BE2C (cell line): ENCODE measurements at regions not wholly inside any gene's neighbourhood (a gene's known extent, or its start where the extent isn't known, plus 50 kb on each side); places are given as distances from the start of the nearest gene placed in this dataset.

Experiments
- DNase-seq: peaks from one replicate; pipeline ENCODE4 v3.0.0-alpha.2; 2020
- H3K27me3 ChIP-seq: fragments of 250-450 bp; sonication (Bioruptor Pico); 2 replicates; pipeline ENCODE4 v1.5.1; 2020; ENCODE audit warnings: mild to moderate bottlenecking
- H3K36me3 ChIP-seq: fragments of 250-450 bp; sonication (Bioruptor Pico); 2 replicates; pipeline ENCODE4 v1.5.1; 2020; ENCODE audit warnings: mild to moderate bottlenecking
- H3K4me1 ChIP-seq: fragments of 250-450 bp; sonication (Bioruptor Pico); 2 replicates; pipeline ENCODE4 v1.5.1; 2020
- H3K4me3 ChIP-seq: 2 replicates; pipeline ENCODE4 v1.5.1; 2011; ENCODE audit warnings: low read depth, low read length
- H3K9me3 ChIP-seq: fragments of 250-450 bp; sonication (Bioruptor Pico); 2 replicates; pipeline ENCODE4 v1.5.1; 2020
- CTCF ChIP-seq: IDR thresholded peaks from 2 replicates; pipeline ENCODE4 v1.5.1; 2012; ENCODE audit warnings: mild to moderate bottlenecking, low read depth, low read length

- DNase-seq, result peak; percentile 57
- no peaks in the 10 kb centered on the region for H3K9me3 ChIP-seq
- H3K4me3 ChIP-seq, result no peak overlapping the region
- H3K36me3 ChIP-seq, result no peaks in the 10 kb centered on the region
- no peaks in the 10 kb centered on the region for H3K27me3 ChIP-seq
- H3K4me1 ChIP-seq, result peaks cover 24% of the 10 kb centered on the region
- no peak for TF ChIP-seq CTCF
Observed at GRCh38 chr7:49631071-49631815, 142.2 kb upstream of the VWC2 start.

- H3K4me1 ChIP-seq, result peaks cover 21% of the 10 kb centered on the region
Observed at GRCh38 chr7:49631960-49632359, 141.5 kb upstream of the VWC2 start.

GRCh38 chr7:49635800-49636199 is 137.6 kb upstream of the VWC2 start:
- Histone ChIP-seq H3K27me3 (no peaks in the 10 kb centered on the region), H3K4me1 (peaks cover 9% of the 10 kb centered on the region), H3K36me3 (no peaks in the 10 kb centered on the region), H3K9me3 (no peaks in the 10 kb centered on the region), H3K4me3 (no peak overlapping the region)
- peak; percentile 48 for DNase-seq
- peak; percentile 54 for TF ChIP-seq CTCF

More at GRCh38 chr7:49631960-49632359, 141.5 kb upstream of the VWC2 start:
- Histone ChIP-seq H3K4me3 (no peak overlapping the region), H3K9me3 (no peaks in the 10 kb centered on the region), H3K27me3 (no peaks in the 10 kb centered on the region), H3K36me3 (no peaks in the 10 kb centered on the region)
- TF ChIP-seq CTCF, result no peak
- no peak for DNase-seq

- Histone ChIP-seq H3K9me3 (no peaks in the 10 kb centered on the region), H3K4me1 (peaks cover 7% of the 10 kb centered on the region), H3K27me3 (no peaks in the 10 kb centered on the region), H3K36me3 (no peaks in the 10 kb centered on the region), H3K4me3 (no peak overlapping the region)
- no peak for TF ChIP-seq CTCF
- no peak for DNase-seq
Observed at GRCh38 chr7:49636400-49636799, 137.0 kb upstream of the VWC2 start.

GRCh38 chr7:49638166-49638565 is 135.3 kb upstream of the VWC2 start:
- Histone ChIP-seq H3K27me3 (no peaks in the 10 kb centered on the region), H3K4me1 (no peaks in the 10 kb centered on the region), H3K36me3 (no peaks in the 10 kb centered on the region), H3K4me3 (no peak overlapping the region), H3K9me3 (no peaks in the 10 kb centered on the region)
- no peak for DNase-seq
- 0 out of 2 replicates have a peak, but pooled peaks have one; percentile 8 for TF ChIP-seq CTCF

- DNase-seq, result no peak
- H3K4me3 ChIP-seq, result no peak overlapping the region
- H3K27me3 ChIP-seq, result no peaks in the 10 kb centered on the region
- H3K9me3 ChIP-seq, result no peaks in the 10 kb centered on the region
- no peak for TF ChIP-seq CTCF
- H3K4me1 ChIP-seq, result no peaks in the 10 kb centered on the region
- no peaks in the 10 kb centered on the region for H3K36me3 ChIP-seq
Observed at GRCh38 chr7:49639068-49639593, 134.3 kb upstream of the VWC2 start.
